OCI-LY7 (cell line): ENCODE measurements at regions not wholly inside any gene's neighbourhood (a gene's known extent, or its start where the extent isn't known, plus 50 kb on each side); places are given as distances from the start of the nearest gene placed in this dataset.

Experiments used
- BruUV-seq: library from RNA; stranded (reverse); fragments of 400-500 nt; replicated peaks from 2 replicates; lab custom pipeline; 2021; lab: Mats Ljungman, UMichigan
- CTCF ChIA-PET: fragments of 300-600 bp; sonication (Branson Sonifier 250); formaldehyde crosslinking; loops from one replicate; lab custom pipeline; 2022; ENCODE audit warnings: antibody characterized with exemption; ENCODE audit not compliant: unreplicated experiment; lab: Charles Lee
- POLR2A ChIA-PET: fragments of 300-600 bp; sonication (Branson Sonifier 250); formaldehyde crosslinking; loops from one replicate; lab custom pipeline; 2022; ENCODE audit warnings: antibody characterized with exemption; lab: Charles Lee
- DNase-seq: peaks from one replicate; pipeline ENCODE4 v3.0.0-alpha.2; 2015; ENCODE audit warnings: low spot score
- H2AFZ ChIP-seq: fragments of 200-600 bp; sonication (generic), shearing (Covaris generic); 2 replicates; pipeline ENCODE4 v1.6.1; 2014; ENCODE audit warnings: mild to moderate bottlenecking, antibody characterized with exemption, low read length, moderate library complexity
- H3K27ac ChIP-seq: fragments of 200-600 bp; sonication (generic); 2 replicates; pipeline ENCODE4 v1.5.1; 2014; ENCODE audit warnings: mixed run types, low read depth, mild to moderate bottlenecking, moderate library complexity, low read length, inconsistent platforms; ENCODE audit not compliant: poor library complexity, severe bottlenecking
- H3K36me3 ChIP-seq: fragments of 200-600 bp; sonication (generic); 2 replicates; pipeline ENCODE4 v1.6.1; 2014; ENCODE audit warnings: mild to moderate bottlenecking, antibody characterized with exemption, low read length, moderate library complexity, mixed read lengths; ENCODE audit not compliant: insufficient read depth
- H3K4me1 ChIP-seq: fragments of 200-600 bp; sonication (generic); 2 replicates; pipeline ENCODE4 v1.5.1; 2014; ENCODE audit warnings: mild to moderate bottlenecking, low read length; ENCODE audit not compliant: insufficient read depth, poor library complexity, severe bottlenecking
- H3K4me2 ChIP-seq: fragments of 200-600 bp; sonication (generic); 2 replicates; pipeline ENCODE4 v1.6.1; 2014; ENCODE audit warnings: mild to moderate bottlenecking, low read length
- H3K4me3 ChIP-seq: fragments of 200-600 bp; sonication (generic); 2 replicates; pipeline ENCODE4 v1.5.1; 2014; ENCODE audit warnings: mild to moderate bottlenecking, low read depth, low read length; ENCODE audit not compliant: poor library complexity, severe bottlenecking
- H3K79me2 ChIP-seq: fragments of 200-600 bp; sonication (generic); 2 replicates; pipeline ENCODE4 v1.6.1; 2016; ENCODE audit warnings: low read depth, mild to moderate bottlenecking, low read length, moderate library complexity, mixed read lengths; ENCODE audit not compliant: insufficient read depth
- H3K9me2 ChIP-seq: fragments of 200-600 bp; sonication (generic); 2 replicates; pipeline ENCODE4 v1.6.1; 2016; ENCODE audit warnings: mild to moderate bottlenecking, low read length, mixed read lengths; ENCODE audit not compliant: insufficient read depth
- H3K9me3 ChIP-seq: fragments of 200-600 bp; sonication (generic); 2 replicates; pipeline ENCODE4 v1.6.1; 2014; ENCODE audit warnings: mild to moderate bottlenecking, mixed run types, low read length, mixed read lengths
- H4K20me1 ChIP-seq: fragments of 200-600 bp; sonication (generic); 2 replicates; pipeline ENCODE4 v1.6.1; 2014; ENCODE audit warnings: mild to moderate bottlenecking, antibody characterized with exemption, low read length, moderate library complexity, mixed read lengths; ENCODE audit not compliant: insufficient read depth
- EZH2phosphoT487 ChIP-seq: fragments of 200-600 bp; sonication (generic); IDR thresholded peaks from 2 replicates; pipeline ENCODE4 v1.6.1; 2018; ENCODE audit warnings: low read depth, borderline replicate concordance, mild to moderate bottlenecking, mixed run types, antibody characterized with exemption, low read length, moderate library complexity, mixed read lengths
- intact Hi-C: fragments of 100-400 bp; cut with micrococcal nuclease; formaldehyde crosslinking; loops from one replicate; pipeline ENCODE4 v1.10.0; 2022; ENCODE audit not compliant: unreplicated experiment
- TF ChIP-seq, protein P1 (sequence below): fragments of 200-600 bp; sonication (generic); conservative IDR thresholded peaks from 2 replicates; pipeline ENCODE4 v1.5.1; 2014; ENCODE audit warnings: mild to moderate bottlenecking, antibody characterized with exemption, low read length, moderate library complexity, mixed read lengths

DNA sequence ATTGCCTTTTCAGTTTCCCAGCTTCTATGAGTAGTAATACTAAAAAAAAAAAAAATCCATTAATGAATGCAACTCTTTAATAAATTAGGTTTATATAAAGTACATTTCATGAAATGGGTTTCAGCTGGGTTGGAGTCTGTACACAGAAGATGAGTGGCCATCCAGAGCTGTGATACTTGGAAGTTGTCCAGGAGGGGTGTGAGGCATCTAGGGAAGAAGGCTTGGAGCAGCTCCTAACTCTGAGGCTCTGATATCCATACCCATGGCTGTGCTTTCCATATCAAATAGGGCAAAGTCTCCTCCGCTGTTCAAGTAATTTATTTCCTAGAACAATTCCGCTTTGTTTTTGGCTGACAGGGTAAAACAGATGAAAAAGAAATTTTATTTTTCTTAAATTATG lies 423.3 kb upstream of the TENM3 start:
- Histone ChIP-seq H2AFZ (no peak overlapping the region), H3K4me2 (no peak overlapping the region), H3K79me2 (no peaks in the 10 kb centered on the region), H3K4me3 (no peak overlapping the region), H4K20me1 (no peaks in the 10 kb centered on the region), H3K36me3 (no peaks in the 10 kb centered on the region), H3K9me2 (no peaks in the 10 kb centered on the region), H3K4me1 (no peaks in the 10 kb centered on the region), H3K9me3 (no peaks in the 10 kb centered on the region), H3K27ac (no peak overlapping the region)
- intact Hi-C loops: no loop called here
- CTCF ChIA-PET: no interaction called here
- no TSS peak for BruUV-seq
- POLR2A ChIA-PET: interaction anchor here (0.7 to 1.1 kb wide), 2 partner anchors 10 to 12 kb away, joined by 4 to 6 read pairs; no protein-coding TSS in a partner anchor
- TF ChIP-seq, protein P1, sequence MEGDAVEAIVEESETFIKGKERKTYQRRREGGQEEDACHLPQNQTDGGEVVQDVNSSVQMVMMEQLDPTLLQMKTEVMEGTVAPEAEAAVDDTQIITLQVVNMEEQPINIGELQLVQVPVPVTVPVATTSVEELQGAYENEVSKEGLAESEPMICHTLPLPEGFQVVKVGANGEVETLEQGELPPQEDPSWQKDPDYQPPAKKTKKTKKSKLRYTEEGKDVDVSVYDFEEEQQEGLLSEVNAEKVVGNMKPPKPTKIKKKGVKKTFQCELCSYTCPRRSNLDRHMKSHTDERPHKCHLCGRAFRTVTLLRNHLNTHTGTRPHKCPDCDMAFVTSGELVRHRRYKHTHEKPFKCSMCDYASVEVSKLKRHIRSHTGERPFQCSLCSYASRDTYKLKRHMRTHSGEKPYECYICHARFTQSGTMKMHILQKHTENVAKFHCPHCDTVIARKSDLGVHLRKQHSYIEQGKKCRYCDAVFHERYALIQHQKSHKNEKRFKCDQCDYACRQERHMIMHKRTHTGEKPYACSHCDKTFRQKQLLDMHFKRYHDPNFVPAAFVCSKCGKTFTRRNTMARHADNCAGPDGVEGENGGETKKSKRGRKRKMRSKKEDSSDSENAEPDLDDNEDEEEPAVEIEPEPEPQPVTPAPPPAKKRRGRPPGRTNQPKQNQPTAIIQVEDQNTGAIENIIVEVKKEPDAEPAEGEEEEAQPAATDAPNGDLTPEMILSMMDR: no peak
- no peak for TF ChIP-seq EZH2phosphoT487
- no peak for DNase-seq

DNA sequence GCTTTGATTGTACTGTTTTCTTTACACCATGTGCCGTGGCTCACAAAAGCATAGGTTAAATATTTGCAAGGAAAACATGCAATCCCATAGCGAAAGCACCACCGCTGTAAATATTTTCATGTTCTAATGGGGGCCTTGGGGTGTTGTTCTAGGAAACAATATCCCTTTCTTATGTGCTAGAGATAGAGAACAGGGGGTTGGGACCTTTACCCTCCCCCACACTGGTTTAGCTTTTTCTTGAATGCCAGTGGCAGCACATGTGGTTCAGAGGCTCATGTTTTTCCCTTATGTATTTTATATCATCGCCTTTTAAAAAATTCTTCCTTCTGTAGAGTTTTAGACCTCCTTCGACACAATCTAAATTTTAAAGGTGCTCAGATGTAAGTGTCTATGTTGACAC lies 422.6 kb upstream of the TENM3 start:
- Histone ChIP-seq H2AFZ (no peak overlapping the region), H3K9me3 (no peaks in the 10 kb centered on the region), H4K20me1 (no peaks in the 10 kb centered on the region), H3K27ac (no peak overlapping the region), H3K9me2 (no peaks in the 10 kb centered on the region), H3K4me2 (no peak overlapping the region), H3K36me3 (no peaks in the 10 kb centered on the region), H3K79me2 (no peaks in the 10 kb centered on the region), H3K4me3 (no peak overlapping the region), H3K4me1 (no peaks in the 10 kb centered on the region)
- ChIA-PET POLR2A (interaction anchor here (0.7 to 1.1 kb wide), 2 partner anchors 9 to 11 kb away, joined by 4 to 6 read pairs; no protein-coding TSS in a partner anchor), CTCF (no interaction called here)
- BruUV-seq: no TSS peak
- no peak for DNase-seq
- TF ChIP-seq EZH2phosphoT487: no peak
- TF ChIP-seq, protein P1: no peak
- intact Hi-C loops: no loop called here

DNA sequence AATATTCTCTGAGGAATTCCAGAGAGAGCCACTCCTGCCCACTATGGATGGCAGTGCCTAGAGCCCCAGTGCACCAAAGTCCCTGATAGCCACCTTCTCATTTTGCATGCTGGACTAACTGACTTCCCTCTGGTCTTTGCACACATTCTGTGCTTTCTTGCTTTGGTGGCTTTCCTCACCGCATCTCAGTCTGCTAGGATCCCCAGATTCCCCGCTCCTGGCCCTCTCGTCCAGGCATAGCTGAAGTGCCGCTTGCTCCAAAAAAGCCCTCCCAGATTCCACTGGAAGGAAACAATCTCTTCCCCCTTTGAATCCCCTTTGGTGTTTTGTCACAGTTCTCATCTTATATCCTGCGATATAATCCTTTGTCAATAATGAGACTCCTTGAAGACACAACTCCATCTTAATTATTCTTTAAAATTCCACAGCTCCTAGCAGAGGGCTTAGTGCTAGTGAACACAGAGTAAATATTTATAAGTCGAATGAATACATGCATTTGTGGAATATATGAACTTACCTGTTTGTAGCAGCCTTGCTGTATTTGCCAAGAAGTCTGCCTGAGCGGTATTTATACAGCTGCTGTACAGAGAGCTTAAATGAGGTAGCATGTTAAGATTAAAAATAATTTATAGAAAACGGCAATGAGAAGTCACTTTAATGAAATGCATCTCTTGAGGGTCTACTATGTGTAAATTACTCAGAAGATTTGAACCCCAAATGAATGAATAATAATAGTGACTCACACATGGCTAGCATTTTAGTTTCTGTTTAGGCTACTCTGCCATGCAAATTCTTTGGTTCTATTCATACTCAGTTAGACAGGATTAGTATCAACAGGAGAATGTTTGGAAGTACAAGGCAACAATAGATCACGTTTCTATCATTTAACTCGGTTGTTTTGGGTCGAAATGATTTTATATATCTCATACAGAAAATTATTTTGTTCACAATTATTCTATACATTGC lies 421.9 kb upstream of the TENM3 start:
- Histone ChIP-seq H3K79me2 (no peaks in the 10 kb centered on the region), H3K4me1 (no peaks in the 10 kb centered on the region), H3K9me2 (no peaks in the 10 kb centered on the region), H3K36me3 (no peaks in the 10 kb centered on the region), H4K20me1 (no peaks in the 10 kb centered on the region), H3K27ac (no peak overlapping the region), H2AFZ (no peak overlapping the region), H3K4me3 (no peak overlapping the region), H3K4me2 (no peak overlapping the region), H3K9me3 (no peaks in the 10 kb centered on the region)
- no peak for DNase-seq
- no TSS peak for BruUV-seq
- TF ChIP-seq EZH2phosphoT487: no peak
- CTCF ChIA-PET: no interaction called here
- POLR2A ChIA-PET: interaction anchor here (0.6 kb wide), 1 partner anchor 38 kb away, joined by 3 read pairs; no protein-coding TSS in a partner anchor
- intact Hi-C loops: no loop called here
